Natural killer cell (primary cell): ENCODE measurements at regions not wholly inside any gene's neighbourhood (a gene's known extent, or its start where the extent isn't known, plus 50 kb on each side); places are given as distances from the start of the nearest gene placed in this dataset.
"Not testable (repeated sequence)": the region's sequence is repeated elsewhere in the genome, so short reads cannot be mapped to it uniquely, and the experiment has no call there.

Experiments used
- ATAC-seq, 3 donors: fragments of 150-1000 bp in 2 of 3; fragments of 200-7000 bp in 1 of 3; cut with Tn5 transposase; 1 replicate in 1 of 3; 2 replicates in 2 of 3; pipeline ENCODE4 v1.10.0; 2021; ENCODE audit warnings: mild to moderate bottlenecking in 2 of 3, moderate library complexity in 2 of 3
- DNase-seq, 2 donors: peaks; one replicate each; pipeline versions ENCODE4 v3.0.0 to v3.0.0-alpha.2; 2013 to 2021; ENCODE audit warnings: mixed read lengths in 1 of 2
- H3K27ac ChIP-seq: one replicate; pipeline ENCODE4 v1.5.1; 2013; ENCODE audit warnings: mild to moderate bottlenecking, low read length
- H3K27me3 ChIP-seq: one replicate; pipeline ENCODE4 v1.6.1; 2013; ENCODE audit warnings: low read length; ENCODE audit not compliant: control insufficient read depth, insufficient read depth
- H3K36me3 ChIP-seq: one replicate; pipeline ENCODE4 v1.6.1; 2013; ENCODE audit warnings: low read length; ENCODE audit not compliant: control insufficient read depth, insufficient read depth
- H3K4me1 ChIP-seq: one replicate; pipeline ENCODE4 v1.6.1; 2013; ENCODE audit warnings: low read length; ENCODE audit not compliant: control insufficient read depth, insufficient read depth
- H3K4me3 ChIP-seq: one replicate; pipeline ENCODE4 v1.5.1; 2013; ENCODE audit warnings: low read length
- H3K9me3 ChIP-seq: one replicate; pipeline ENCODE4 v1.6.1; 2013; ENCODE audit warnings: low read length; ENCODE audit not compliant: control insufficient read depth, insufficient read depth
- H3K27ac Mint-ChIP-seq, 2 donors: one replicate each; pipeline ENCODE4 v1.8.0; 2022; ENCODE audit warnings: mild to moderate bottlenecking in 2 of 2, mixed read lengths in 2 of 2, moderate library complexity in 1 of 2
- H3K27me3 Mint-ChIP-seq, 2 donors: one replicate each; pipeline ENCODE4 v1.8.0; 2022; ENCODE audit warnings: low read depth in 2 of 2, mixed read lengths in 2 of 2
- H3K36me3 Mint-ChIP-seq: one replicate; pipeline ENCODE4 v1.8.0; 2022; ENCODE audit warnings: mixed read lengths
- H3K4me1 Mint-ChIP-seq, 2 donors: one replicate each; pipeline ENCODE4 v1.8.0; 2022; ENCODE audit warnings: mixed read lengths in 2 of 2
- H3K4me3 Mint-ChIP-seq: one replicate; pipeline ENCODE4 v1.8.0; 2022; ENCODE audit warnings: mild to moderate bottlenecking, moderate library complexity, mixed read lengths
- H3K9me3 Mint-ChIP-seq, 2 donors: one replicate each; pipeline ENCODE4 v1.8.0; 2022; ENCODE audit warnings: mixed read lengths in 2 of 2
- WGBS: methylation state at CpG from one replicate; pipeline ENCODE4 v1.1.7; 2013; ENCODE audit warnings: missing lambda C conversion rate; ENCODE audit not compliant: insufficient coverage; 5-methylcytosine and 5-hydroxymethylcytosine counted together
- intact Hi-C: fragments of 100-400 bp; cut with micrococcal nuclease; formaldehyde crosslinking; loops from one replicate; pipeline ENCODE4 v1.14.2; 2022
- TF ChIP-seq, protein P1 (sequence below): fragments of 200-600 bp; IDR thresholded peaks from one replicate; pipeline ENCODE4 v1.8.0; 2022; ENCODE audit warnings: antibody characterized with exemption

DNA sequence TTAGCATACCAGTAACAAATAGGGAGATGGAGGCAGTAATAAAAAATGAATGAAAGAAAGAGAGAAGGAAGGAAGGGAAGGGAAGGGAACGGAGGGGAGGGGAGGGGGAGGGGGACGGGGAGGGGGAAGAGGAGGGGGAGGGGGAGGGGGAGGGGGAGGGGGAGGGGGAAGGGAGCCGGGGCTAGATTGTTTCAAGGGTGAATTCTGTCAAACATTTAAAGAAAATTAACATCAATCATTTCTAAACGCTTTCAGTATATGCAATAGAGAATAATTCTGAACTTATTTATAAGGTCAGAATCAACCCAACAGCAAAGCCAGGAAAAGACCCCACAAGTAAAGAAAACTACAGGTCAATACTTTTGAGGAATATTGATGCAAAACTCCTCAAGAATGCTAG, 858.8 kb upstream of the GYPC start:
- intact Hi-C loops, result no loop called here
- no peaks in the 10 kb centered on the region for H3K27me3 Mint-ChIP-seq
- Histone ChIP-seq H3K9me3 (no peaks in the 10 kb centered on the region), H3K4me1 (no peaks in the 10 kb centered on the region), H3K36me3 (no peaks in the 10 kb centered on the region), H3K4me3 (no peak overlapping the region), H3K27me3 (no peaks in the 10 kb centered on the region), H3K27ac (no peak overlapping the region)
- no peak overlapping the region for H3K4me3 Mint-ChIP-seq
- no peaks in the 10 kb centered on the region for H3K4me1 Mint-ChIP-seq
- no CpG with 5 or more reads among the region's 4 CpGs for WGBS
- TF ChIP-seq, protein P1, sequence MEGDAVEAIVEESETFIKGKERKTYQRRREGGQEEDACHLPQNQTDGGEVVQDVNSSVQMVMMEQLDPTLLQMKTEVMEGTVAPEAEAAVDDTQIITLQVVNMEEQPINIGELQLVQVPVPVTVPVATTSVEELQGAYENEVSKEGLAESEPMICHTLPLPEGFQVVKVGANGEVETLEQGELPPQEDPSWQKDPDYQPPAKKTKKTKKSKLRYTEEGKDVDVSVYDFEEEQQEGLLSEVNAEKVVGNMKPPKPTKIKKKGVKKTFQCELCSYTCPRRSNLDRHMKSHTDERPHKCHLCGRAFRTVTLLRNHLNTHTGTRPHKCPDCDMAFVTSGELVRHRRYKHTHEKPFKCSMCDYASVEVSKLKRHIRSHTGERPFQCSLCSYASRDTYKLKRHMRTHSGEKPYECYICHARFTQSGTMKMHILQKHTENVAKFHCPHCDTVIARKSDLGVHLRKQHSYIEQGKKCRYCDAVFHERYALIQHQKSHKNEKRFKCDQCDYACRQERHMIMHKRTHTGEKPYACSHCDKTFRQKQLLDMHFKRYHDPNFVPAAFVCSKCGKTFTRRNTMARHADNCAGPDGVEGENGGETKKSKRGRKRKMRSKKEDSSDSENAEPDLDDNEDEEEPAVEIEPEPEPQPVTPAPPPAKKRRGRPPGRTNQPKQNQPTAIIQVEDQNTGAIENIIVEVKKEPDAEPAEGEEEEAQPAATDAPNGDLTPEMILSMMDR, result no peak
- H3K9me3 Mint-ChIP-seq, result peaks cover 13 to 23% of the 10 kb centered on the region in 2 donors
- DNase-seq, result no peak
- no peaks in the 10 kb centered on the region for H3K36me3 Mint-ChIP-seq
- ATAC-seq, result no peak
- no peak overlapping the region for H3K27ac Mint-ChIP-seq

DNA sequence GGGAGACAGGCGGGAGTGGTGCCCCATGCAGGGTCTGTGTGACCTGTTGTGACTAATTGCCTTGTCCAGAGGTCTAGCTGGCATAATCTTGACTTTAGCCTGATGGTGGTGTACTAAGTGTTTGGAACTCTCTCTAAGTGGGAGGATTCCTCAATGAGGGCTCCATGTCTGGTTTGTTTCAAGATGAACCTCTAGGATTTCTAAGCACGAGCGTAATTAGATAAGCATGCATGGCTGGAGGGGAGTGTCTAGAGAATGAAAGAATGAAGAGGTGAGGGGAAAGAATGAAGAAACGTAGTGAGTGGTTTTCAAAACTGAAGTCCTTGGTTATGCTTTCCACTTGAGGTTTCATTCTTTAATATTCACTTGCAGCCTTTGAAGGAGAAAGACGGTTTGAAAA, 833.2 kb upstream of the GYPC start:
- Histone ChIP-seq H3K27me3 (no peaks in the 10 kb centered on the region), H3K9me3 (peaks cover 6% of the 10 kb centered on the region), H3K4me1 (no peaks in the 10 kb centered on the region), H3K27ac (no peak overlapping the region), H3K4me3 (no peak overlapping the region), H3K36me3 (no peaks in the 10 kb centered on the region)
- no peaks in the 10 kb centered on the region for H3K4me1 Mint-ChIP-seq
- ATAC-seq, result no peak
- 91% methylated on average over 5 of the region's 5 CpGs for WGBS
- intact Hi-C loops, result no loop called here
- no peak for DNase-seq
- no peaks in the 10 kb centered on the region for H3K36me3 Mint-ChIP-seq
- no peak overlapping the region for H3K4me3 Mint-ChIP-seq
- no peak overlapping the region for H3K27ac Mint-ChIP-seq
- H3K9me3 Mint-ChIP-seq, result peaks cover 14 to 30% of the 10 kb centered on the region in 2 donors
- TF ChIP-seq, protein P1, result no peak
- no peaks in the 10 kb centered on the region for H3K27me3 Mint-ChIP-seq

DNA sequence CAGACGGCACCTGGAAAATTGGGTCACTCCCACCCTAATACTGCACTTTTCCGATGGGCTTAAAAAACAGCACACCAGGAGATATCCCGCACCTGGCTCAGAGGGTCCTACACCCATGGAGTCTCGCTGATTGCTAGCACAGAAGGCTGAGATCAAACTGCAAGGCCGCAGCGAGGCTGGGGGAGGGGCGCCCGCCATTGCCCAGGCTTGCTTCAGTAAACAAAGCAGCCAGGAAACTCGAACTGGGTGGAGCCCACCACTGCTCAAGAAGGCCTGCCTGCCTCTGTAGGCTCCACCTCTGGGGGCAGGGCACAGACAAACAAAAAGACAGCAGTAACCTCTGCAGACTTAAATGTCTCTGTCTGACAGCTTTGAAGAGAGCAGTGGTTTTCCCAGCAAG, 830.2 kb upstream of the GYPC start:
- ATAC-seq, H3K27ac Mint-ChIP-seq: not testable (repeated sequence)
- 86% methylated on average over 9 of the region's 9 CpGs for WGBS

DNA sequence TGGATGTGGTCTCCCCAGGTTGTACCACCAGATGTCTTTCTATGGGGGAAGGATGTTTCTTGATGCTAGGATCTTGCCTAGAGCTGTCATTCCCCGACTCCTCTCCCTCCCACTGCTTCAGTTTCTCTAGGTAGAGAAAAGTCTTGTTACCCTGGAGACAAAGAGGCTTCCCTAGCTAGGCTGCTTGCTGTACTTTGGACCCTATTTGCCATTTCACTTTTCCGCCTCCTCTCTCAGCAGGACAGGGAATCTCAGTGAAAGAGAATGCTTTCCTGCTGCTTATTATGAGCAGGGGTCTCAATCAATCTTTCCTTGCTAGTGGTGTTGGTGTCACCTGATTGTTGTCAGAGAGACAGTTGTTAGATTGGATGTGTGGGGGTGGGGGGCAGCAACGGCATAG, 818.8 kb upstream of the GYPC start:
- H3K36me3 Mint-ChIP-seq, result no peaks in the 10 kb centered on the region
- 58% methylated on average over 2 of the region's 3 CpGs for WGBS
- Histone ChIP-seq H3K27me3 (no peaks in the 10 kb centered on the region), H3K4me1 (no peaks in the 10 kb centered on the region), H3K4me3 (no peak overlapping the region), H3K36me3 (no peaks in the 10 kb centered on the region), H3K27ac (no peak overlapping the region), H3K9me3 (peaks cover 5% of the 10 kb centered on the region)
- no peak overlapping the region for H3K4me3 Mint-ChIP-seq
- no peak overlapping the region for H3K27ac Mint-ChIP-seq
- H3K27me3 Mint-ChIP-seq, result no peaks in the 10 kb centered on the region
- no peaks in the 10 kb centered on the region for H3K4me1 Mint-ChIP-seq
- H3K9me3 Mint-ChIP-seq, result peaks cover 6 to 11% of the 10 kb centered on the region in 2 donors
- ATAC-seq, result no peak
- no peak for DNase-seq
- TF ChIP-seq, protein P1, result no peak
- intact Hi-C loops, result no loop called here

More for the DNA sequence above, 830.2 kb upstream of the GYPC start:
- H3K36me3 Mint-ChIP-seq, H3K9me3 ChIP-seq, H3K4me1 ChIP-seq, H3K4me3 Mint-ChIP-seq, H3K36me3 ChIP-seq, H3K27ac ChIP-seq, H3K27me3 Mint-ChIP-seq, H3K4me3 ChIP-seq, intact Hi-C loops, H3K4me1 Mint-ChIP-seq, DNase-seq, H3K27me3 ChIP-seq: not testable (repeated sequence)
- peaks cover 9 to 23% of the 10 kb centered on the region in 2 donors for H3K9me3 Mint-ChIP-seq
